GM12865 (cell line): ENCODE measurements at regions not wholly inside any gene's neighbourhood (a gene's known extent, or its start where the extent isn't known, plus 50 kb on each side); places are given as distances from the start of the nearest gene placed in this dataset.

ENCODE experiments used
- DNase-seq: peaks from one replicate; pipeline ENCODE4 v3.0.0; 2010; ENCODE audit warnings: low read depth
- H3K4me3 ChIP-seq: 2 replicates; pipeline ENCODE4 v1.5.1; 2011; ENCODE audit warnings: mild to moderate bottlenecking, low read depth, low read length, control low read depth
- TF ChIP-seq, protein P1 (sequence below): IDR thresholded peaks from 2 replicates; pipeline ENCODE4 v1.5.1; 2011; ENCODE audit warnings: low read length, control low read depth, low read depth, inconsistent platforms; ENCODE audit not compliant: insufficient read depth; ENCODE audit errors: missing control alignments

DNA sequence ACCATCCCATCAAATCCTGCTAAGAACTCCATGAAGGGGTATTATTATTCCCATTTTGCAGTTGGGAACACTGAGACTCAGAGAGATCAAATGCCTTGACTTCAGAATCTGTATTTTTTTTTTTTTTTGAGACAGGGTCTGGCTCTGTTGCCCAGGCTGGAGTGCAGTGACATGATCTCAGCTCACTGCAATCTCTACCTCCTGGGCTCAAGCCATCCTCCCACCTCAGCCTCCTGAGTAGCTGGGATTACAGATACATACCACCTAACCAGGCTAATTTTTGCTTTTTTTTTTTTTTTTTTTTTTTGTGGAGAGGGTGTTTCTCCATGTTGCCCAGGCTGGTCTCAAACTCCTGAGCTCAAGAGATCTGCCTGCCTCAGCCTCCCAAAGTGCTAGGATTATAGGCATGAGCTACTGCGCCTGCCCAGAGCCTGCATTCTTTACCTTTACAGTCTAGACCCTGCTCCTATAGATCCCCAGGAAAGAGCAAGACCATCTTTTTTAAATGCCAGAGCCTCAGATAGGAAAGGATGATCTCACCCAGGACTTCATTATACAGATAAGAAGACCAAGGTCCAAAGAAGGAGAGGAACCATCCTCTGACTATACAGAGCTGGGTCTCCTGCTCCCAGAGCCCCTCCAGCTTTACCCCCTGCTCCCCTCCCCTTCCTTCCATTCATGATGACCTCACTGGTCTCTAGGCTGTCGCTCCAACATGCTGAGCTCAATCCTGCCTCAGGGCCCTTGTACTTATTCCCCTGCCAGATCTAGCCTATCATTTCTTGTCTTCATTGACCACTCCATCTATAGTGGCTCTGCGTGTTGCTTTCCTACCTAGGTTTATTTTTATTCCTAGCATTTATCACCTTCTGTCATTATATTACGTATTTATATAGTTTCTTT lies 138.6 kb downstream of the CEBPB start:
- H3K4me3 ChIP-seq: no peak overlapping the region
- TF ChIP-seq, protein P1, sequence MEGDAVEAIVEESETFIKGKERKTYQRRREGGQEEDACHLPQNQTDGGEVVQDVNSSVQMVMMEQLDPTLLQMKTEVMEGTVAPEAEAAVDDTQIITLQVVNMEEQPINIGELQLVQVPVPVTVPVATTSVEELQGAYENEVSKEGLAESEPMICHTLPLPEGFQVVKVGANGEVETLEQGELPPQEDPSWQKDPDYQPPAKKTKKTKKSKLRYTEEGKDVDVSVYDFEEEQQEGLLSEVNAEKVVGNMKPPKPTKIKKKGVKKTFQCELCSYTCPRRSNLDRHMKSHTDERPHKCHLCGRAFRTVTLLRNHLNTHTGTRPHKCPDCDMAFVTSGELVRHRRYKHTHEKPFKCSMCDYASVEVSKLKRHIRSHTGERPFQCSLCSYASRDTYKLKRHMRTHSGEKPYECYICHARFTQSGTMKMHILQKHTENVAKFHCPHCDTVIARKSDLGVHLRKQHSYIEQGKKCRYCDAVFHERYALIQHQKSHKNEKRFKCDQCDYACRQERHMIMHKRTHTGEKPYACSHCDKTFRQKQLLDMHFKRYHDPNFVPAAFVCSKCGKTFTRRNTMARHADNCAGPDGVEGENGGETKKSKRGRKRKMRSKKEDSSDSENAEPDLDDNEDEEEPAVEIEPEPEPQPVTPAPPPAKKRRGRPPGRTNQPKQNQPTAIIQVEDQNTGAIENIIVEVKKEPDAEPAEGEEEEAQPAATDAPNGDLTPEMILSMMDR: no peak
- no peak for DNase-seq

DNA sequence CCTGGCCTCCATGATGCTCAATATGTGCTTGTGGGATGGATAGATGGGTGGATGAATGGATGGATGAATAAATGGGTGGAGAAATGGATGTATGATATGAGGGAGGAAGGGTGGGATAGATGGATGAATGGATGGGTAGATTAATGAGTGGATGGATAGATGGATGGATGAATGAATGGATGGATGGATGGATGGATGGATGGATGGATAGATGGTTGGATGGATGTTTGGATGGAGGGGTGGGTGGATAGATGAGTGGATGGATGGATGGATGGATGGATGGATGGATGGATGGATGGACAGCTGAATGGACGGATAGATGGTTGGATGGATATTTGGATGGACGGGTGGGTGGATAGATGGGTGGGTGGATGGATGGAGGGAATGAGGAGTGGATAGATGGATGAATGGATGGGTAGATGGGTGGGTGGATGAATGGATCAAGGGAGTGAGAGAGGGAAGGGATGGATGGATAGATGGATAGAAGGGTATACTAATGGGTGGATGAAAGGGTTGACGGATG lies 139.4 kb downstream of the CEBPB start:
- TF ChIP-seq, protein P1: no peak
- no peak for DNase-seq
- no peak overlapping the region for H3K4me3 ChIP-seq

DNA sequence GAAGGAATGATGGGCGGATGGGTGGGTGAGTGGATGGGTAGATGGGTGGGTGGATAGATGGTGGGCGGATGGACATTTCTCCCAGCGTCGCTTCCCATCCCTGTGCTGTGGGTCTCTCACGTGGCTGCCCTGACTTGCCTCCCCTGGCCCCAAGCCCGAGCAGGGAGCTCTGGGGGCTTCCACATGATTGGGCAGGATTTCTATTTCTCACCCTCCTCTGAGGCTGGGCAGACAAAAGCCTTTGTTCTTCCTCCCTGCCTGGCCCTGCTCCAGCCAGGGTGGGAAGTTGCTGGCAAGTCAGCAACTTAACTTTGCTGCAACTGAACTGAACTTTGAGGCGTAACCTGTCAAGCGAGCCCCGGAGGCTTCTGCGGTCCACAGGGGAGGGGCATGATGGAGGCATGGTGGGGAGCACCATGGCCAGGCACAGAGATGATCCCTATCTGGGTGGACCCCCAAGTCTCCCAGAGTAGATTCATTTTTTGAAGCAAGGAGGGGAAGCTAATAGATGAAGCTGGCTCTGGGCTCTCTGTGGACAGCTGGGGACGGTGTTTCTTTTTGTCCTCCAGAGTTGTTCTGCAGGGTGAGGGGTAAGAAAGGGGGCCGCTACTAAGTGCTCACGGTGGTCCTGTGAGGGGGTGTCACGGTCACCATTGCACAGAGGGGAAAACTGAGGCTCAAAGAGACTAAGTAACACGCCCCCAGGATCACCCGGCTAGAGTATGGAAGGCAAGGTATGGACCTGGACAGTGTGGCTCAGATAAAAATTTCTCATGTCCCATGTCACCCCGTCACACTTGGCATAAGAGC lies 140.1 kb downstream of the CEBPB start:
- H3K4me3 ChIP-seq: no peak overlapping the region
- DNase-seq: no peak
- TF ChIP-seq, protein P1: no peak

DNA sequence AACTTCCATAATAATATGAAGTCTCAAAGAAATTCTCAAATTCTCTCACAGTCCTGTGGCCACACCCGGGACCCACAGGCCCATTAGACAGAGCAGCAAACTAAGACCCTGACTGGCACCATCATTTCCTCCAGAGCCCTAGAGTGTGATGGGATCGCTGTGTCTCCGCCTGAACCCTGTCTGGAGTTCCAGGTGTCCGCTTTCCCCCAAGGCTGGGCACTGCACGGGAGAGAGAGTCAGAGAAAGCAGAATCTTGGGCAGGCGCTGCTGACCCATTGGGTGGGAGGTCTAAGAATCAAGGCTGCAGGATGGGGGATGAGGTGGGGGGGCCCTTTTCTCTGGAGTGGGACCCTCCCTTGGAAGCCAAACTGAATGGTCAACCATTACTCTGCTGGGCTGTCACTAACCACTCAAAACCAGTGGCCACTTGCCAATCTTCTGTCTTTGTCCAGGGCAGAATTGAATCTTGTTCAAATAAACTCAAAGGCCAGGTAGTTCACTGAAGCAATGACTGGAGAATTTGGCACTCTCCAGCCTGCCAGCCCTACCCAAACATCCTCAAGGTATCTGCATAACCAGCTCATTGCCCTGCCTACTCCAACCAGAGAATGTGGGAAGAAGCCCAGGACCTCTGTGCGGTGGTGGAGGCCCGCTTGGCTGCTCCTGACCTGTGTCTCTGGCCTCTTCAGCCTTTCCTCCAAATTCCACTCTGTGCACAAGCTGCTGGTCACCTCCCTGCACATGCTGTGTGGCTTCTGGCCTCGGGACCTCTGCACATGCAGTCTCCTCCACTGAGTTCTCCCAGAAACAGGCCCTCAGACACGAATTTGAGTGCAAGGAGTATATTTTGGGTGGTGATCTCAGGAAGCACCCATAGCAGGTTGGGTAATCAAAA lies 141.1 kb downstream of the CEBPB start:
- DNase-seq: no peak
- no peak overlapping the region for H3K4me3 ChIP-seq
- TF ChIP-seq, protein P1: no peak

DNA sequence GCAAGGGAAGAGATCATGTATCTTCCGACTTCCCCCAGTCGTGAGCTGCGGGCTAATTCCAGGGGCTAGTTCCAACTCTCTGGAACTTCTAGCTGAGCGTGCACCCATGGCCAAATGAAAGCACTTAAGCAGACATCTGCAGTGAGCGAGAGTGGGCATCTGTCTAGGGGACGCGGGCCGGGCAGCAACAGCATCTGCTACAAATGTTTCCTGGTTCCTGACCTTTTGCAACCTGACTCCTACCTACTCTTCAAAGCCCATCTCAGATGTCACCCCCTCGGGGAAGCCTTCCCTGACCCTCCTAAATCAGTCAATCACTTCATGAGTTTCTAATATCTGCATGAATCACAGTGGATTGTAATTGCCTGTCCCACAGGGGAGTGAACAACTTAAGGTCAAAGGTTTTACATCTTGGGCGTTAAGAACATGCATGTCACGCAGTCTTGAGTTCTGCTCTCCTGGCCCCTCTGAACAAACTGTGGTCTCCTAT lies 141.9 kb downstream of the CEBPB start:
- DNase-seq: no peak
- TF ChIP-seq, protein P1: no peak
- no peak overlapping the region for H3K4me3 ChIP-seq

DNA sequence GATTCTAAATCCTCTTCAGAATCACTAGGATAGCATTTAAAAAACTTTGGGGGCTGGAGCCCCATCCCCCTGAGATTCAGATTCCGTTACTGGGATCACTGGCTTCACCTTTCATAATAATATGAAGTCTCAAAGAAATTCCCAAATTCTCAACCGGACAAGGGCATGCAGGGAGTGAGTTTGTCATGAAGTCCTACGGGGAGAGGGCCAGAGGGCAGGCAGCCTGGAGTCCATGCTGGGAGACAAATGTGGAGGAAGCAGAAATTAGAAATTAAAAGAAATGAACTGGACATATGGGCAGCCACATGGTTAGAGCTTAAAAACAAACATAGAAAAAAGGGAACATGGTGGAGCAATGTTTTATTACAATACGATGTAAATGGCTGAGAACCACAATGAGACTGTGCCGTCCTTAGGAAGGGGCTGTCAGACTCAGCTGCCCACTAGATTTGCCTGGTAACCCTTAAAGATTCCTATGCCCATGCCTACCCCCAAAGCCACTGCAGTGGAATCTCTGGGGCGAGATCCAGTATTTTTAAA lies 142.6 kb downstream of the CEBPB start:
- DNase-seq: no peak
- TF ChIP-seq, protein P1: no peak
- no peak overlapping the region for H3K4me3 ChIP-seq
